Astrocyte of the spinal cord (primary cell): ENCODE measurements at regions not wholly inside any gene's neighbourhood (a gene's known extent, or its start where the extent isn't known, plus 50 kb on each side); places are given as distances from the start of the nearest gene placed in this dataset.

Source experiments
- DNase-seq: peaks from one replicate; pipeline ENCODE4 v3.0.0; 2011; ENCODE audit warnings: low read depth, low spot score
- H3K4me3 ChIP-seq: 2 replicates; pipeline ENCODE4 v1.5.1; 2011; ENCODE audit warnings: low read depth, mild to moderate bottlenecking, low read length, moderate library complexity
- CTCF ChIP-seq: IDR thresholded peaks from 2 replicates; pipeline ENCODE4 v1.5.1; 2012; ENCODE audit warnings: low read depth, mild to moderate bottlenecking, low read length, inconsistent platforms
- in situ Hi-C: cut with HindIII; loops from 2 replicates; pipeline ENCODE4 v1.10.0; 2017; ENCODE audit warnings: low sequenced_read_pairs

GRCh38 chr2:200128296-200128695 lies 172.9 kb downstream of the MAIP1 start:
- in situ Hi-C loops, result no loop called here

GRCh38 chr2:200129721-200130462 lies 174.5 kb downstream of the MAIP1 start:
- no peak for TF ChIP-seq CTCF
- DNase-seq, result no peak
- H3K4me3 ChIP-seq, result no peak overlapping the region
- in situ Hi-C loops, result no loop called here

More at GRCh38 chr2:200128296-200128695, 172.9 kb downstream of the MAIP1 start:
- no peak for TF ChIP-seq CTCF
- no peak for DNase-seq
- no peak overlapping the region for H3K4me3 ChIP-seq

- no peak overlapping the region for H3K4me3 ChIP-seq
- peak; percentile 73 for DNase-seq
- in situ Hi-C loops, result no loop called here
- no peak for TF ChIP-seq CTCF
These were observed 175.4 kb downstream of the MAIP1 start for GRCh38 chr2:200130762-200131166.

GRCh38 chr2:200131307-200131706 lies 175.2 kb upstream of the SPATS2L start:
- TF ChIP-seq CTCF, result no peak
- no peak overlapping the region for H3K4me3 ChIP-seq
- DNase-seq, result no peak
- in situ Hi-C loops, result no loop called here

- H3K4me3 ChIP-seq, result no peak overlapping the region
- in situ Hi-C loops, result no loop called here
- DNase-seq, result no peak
- no peak for TF ChIP-seq CTCF
These were observed 171.4 kb upstream of the SPATS2L start for GRCh38 chr2:200135082-200135481.

GRCh38 chr2:200136655-200137054 lies 169.8 kb upstream of the SPATS2L start:
- in situ Hi-C loops, result no loop called here
- DNase-seq, result no peak
- TF ChIP-seq CTCF, result no peak
- no peak overlapping the region for H3K4me3 ChIP-seq
